ENCODE measurements at regions not wholly inside any gene's neighbourhood (a gene's known extent, or its start where the extent isn't known, plus 50 kb on each side); places are given as distances from the start of the nearest gene placed in this dataset.

DNA sequence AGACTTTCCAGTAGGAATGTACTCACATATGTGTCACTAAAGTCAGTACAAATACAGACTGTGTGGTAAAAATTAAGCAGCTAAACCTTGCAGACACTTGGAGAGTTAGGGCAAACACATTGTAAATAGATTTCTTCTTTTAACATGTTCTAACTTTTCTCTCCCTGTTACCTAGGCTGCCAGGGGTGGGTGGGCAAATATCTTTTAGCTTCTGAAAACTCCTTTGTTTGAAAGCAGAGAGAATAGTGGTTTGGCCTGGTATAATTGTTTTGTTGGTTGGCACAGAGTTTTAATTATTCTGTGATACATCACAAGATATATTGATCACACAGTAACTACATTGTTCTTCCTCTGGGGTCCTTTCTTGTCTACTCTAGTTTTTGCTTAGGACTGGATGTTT is 289.8 kb upstream of the DACH1 start:
- no peak for DNase-seq

DNA sequence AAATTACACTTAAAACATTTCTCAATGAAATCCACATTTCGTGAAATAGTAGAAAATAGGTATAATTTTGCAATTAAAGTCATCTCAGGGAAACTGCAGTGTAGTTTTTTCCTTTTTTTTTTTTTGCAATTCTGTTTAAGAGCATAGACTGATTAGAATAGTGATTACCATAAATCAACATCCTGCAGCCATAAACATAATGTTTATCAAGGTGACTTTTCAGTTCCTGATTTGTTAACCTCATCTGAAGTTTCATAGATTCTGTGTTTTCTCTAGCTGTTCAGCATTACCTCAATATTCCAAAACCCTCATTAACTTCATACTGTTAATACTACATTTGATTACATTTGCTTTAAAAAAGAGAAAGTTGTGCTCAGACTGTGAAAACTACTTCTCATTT is 286.3 kb upstream of the DACH1 start:
- DNase-seq = no peak

DNA sequence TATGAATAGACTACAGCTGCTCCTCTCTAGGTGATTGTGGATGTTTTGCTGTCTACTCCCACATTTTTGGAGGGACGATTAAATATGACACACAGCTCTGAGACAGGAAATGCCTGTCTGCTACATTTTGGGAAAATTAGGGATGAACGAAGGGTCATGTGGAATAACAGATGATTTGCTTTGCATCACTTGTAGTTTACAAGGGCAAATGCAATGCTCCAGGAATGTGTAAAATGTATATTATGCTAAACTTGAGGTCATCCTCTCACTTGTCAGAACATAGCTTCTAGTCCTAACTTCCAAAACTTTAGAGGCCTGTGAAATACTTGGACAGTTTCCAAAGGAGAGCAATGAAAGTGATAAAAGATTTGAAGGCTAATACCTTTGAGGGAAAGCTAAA is 284.2 kb upstream of the DACH1 start:
- no peak for DNase-seq

DNA sequence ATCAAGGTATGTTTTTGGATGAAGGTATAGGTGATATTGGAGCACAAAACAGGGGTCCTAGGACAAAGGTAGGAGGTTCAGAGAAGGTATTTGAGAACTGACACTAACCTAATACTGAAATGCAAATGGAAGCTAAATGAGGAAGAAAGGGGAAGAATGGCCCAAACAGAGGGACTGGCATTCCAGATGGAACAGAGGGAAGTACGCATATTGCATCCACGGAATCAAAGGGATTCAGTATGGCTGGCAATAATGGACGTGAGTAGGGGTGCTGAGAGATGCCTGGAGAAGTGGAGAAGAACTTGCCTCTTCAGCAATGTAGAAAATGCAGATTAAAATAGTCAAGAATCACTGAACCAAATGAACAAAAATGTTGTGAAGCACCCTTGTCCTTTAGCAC is 283.5 kb upstream of the DACH1 start:
- no peak for DNase-seq

DNA sequence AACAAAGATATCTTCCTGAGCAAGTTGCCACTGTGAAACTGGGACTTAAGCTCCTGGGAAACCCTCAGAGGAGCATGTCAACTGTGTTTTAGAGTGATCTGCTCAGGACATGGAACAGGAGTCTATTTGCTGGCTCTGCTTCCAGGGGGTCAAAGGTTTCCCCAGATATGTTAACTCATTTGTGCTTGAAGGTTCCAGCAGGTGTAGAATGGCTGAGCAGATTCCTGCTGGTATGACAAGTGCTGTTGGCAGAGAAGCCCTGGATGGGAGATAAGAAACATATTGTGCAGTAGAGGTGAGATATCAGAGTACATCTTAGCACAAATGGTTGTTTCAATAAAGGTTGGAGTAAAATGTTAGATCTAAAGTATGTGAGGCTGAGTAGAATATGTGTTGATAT is 282.7 kb upstream of the DACH1 start:
- DNase-seq = no peak

DNA sequence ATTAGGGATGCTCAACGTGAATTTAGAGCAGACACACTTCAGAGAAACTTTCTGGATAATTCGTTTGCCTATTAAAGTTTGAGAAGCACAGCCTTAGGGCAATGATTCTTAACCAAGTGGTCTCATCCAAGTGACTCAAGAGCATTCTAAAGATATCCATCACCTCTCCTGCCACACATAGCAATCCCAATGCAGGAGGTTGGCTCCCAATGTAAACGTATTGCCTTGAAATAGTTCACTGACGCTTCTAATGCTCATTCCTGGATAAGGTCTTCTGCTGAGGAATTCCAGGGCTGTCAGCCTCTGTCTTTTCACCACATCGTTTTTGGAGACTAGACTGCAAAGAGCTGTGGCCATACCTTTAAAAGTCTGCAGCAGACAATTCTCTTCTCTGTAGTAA is 279.8 kb upstream of the DACH1 start:
- no peak for DNase-seq

DNA sequence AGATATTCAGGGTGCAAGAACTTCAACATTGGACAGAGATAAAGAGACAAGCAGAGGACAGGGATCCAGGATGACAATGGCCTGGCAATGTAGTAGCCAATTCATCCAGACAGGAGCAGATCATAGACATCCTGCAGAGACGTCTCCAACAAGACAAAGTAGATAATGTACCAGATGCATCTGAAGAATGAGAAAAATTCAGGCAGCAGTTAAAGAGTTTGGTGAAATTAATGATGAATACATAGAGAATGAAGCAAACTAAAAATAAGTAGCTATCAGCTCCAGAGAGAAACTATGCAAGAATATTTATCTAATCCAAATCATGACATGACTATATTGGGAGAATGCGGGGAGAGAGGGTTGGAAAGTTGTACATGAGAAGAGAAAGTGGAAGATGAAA is 278.4 kb upstream of the DACH1 start:
- no peak for DNase-seq

DNA sequence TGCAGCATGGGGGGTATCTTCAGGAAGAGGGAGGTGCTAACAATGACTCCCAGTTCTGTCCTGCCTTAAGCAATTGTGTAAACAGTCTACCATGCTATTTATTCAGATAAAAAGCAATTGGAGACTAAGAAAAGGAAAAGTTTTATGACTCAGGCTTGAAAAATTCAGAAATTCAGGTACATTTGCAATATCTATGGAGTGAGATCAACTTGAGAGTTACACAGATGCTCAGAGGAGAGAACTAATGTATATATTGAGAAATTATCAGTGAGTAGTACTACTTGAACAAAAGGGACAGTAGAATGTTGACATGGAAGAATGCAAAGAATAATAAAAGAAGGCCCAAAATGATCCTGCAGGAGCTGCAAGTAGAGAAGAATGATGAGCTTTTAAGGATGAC is 277.6 kb upstream of the DACH1 start:
- no peak for DNase-seq

DNA sequence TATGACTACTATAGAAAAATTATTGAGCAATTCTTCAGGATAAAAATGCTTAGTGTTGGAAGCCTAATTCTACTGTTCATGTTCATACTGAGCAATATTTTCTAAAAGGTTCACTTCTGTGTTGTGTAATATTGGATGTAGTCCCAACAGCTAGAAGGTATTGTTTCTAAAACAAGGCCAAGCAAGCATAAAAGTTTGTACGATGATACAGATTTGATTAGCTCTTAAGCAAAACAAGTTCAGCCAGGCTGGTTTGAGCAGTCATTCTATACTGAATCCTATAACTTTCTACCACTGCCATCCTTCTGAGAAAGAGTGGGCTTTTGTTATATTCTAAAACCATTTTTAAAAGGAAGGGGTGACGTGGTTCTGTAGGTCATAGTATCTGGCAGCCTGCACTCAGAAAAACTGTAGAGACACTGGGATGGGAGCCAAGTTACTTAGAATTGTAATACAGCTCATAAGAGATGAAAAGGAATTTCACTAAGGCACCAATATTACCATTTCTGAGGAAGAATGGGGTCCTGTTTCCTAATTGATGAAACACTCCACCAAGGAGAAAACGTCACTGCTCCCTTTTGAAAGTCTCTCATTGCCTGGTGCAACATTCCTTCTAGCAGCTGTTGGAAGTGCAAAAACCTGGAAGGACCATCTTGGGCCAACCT is 275.0 kb upstream of the DACH1 start:
- no peak for DNase-seq

DNA sequence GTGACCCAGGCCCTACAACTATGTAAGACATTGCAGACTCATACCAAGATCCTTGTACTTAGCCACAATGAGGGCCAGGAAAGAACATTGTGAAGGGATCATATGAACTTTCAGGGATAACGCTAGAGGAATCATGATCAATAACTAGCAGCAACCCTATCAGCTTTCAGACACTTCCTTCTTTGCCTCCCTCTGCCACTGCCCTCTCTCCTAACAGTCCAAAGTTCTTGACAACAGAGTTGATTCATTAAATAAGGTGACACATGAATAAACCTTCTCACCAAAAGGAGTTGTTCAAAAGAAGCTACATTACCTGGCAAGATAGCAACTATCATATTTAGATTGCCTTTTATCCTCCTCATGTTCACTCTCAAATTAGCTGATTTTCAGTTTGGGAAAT is 272.2 kb upstream of the DACH1 start:
- DNase-seq = no peak

DNA sequence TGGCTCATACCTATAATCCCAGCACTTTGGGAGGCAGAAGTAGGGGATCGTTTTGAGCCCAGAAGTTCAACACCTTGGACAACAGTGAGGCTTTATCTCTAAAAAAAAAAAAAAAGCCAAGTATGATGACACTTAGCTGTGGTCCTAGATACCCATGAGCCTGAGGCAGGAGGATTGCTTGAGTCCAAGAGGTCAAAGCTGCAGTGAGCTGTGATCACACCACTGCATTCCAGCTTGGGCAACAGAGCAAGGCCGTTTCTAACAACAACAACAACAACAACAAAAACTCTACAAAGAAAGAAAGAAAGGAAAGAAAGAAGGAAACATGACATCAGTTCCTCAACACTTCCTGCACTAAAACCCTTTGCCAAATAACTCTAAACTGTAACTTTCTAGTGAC is 265.1 kb upstream of the DACH1 start:
- DNase-seq = no peak

DNA sequence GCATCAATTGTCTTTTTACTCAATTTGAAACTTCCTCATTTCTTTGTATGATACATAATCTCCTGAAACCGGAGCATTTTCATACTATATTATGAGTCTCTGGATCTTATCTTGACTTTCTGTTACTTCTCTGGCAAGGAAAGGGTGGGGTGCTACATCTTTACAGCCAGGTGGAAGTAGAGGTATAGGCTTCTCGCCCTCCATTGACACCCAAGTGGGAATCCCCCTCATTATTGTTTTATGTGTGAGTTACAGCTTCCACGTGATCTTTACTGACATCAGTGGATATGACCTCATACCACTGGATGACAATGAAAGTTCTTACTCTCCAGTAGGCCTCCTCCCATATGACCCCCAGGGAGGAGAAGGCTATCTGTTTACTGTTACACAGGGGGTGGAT is 262.1 kb upstream of the DACH1 start:
- no peak for DNase-seq

DNA sequence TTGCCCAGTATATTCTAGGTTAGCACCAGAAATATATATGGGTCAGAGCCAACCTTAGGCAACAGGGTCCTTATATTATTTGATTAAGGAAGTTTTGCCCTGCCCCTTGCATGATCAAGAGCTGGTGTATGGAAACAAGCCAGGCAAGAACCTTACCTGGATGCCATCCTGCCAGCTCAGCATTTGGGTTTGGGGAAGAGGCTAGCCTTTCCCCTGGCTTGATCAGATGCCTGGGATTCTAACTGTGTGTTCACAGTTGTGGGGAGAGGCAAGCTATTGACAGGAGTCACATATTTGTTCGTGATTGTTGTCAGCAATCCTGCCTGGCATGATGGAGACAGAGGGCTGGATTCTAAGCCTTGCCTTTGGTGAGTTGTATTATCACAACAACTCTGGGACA is 260.0 kb upstream of the DACH1 start:
- DNase-seq = no peak

DNA sequence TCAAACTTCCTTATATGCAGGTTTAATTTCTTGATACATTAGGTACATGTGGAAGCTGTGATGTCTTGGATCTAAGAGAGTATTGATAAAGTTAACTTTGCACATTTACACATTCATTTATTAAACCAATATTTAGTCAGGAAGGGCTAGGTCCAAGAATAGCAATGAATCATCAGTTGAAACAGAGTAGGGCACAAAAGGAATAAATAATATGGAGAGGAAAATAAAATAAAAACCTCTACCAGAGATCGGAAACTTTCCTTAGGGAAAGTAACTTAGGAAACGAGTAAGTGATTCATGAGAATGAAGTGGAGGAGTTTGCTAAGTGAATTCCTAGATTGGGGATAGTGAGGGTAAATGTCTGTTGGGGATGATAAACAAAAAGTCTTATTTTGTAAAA is 259.4 kb upstream of the DACH1 start:
- DNase-seq = no peak

DNA sequence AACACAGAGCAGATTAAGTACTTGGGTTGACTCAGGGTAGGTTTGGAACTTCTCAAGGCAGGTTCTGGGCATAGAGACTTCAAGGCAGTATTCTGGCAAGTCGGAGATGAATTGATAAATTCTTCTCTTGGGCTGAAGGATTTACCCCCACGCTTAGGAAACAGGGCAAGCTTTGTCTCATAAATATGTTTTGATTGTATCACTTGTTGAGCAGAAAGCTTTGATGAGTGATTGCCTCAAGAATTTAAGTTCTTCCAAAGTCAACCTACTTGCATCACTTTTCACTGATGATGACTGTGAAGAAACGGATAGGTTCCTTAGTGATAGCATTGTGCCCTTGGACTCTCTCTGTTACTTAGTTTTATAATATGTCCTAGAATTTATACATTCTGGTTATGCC is 258.6 kb upstream of the DACH1 start:
- DNase-seq = no peak

DNA sequence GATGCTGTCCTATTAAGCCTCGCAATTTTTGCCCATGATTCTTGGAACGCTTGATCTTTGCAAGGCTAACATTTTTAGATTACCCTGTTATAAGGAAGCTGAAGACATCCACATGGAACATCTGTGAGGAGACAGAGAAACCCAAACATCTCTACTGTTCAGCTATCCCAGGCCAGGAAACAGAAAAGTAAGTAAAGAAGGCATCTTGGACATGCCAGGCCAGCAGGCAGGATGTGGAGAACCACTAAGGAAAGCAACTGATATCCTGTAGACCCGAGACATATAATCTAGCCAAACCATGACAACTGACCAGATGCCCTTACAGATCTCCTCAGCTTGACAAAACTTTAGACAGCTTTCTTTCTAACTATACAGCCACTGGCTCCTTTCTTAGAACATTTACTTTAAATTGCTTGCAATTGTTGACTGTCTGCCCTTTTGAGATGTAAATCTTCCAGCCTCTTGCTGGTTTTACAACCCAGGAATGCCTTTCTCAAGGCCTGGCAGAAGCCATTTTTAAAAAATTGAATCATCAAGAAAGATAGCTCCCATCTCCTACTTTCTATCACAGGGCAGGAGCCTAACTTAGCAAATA is 255.8 kb upstream of the DACH1 start:
- DNase-seq = no peak

DNA sequence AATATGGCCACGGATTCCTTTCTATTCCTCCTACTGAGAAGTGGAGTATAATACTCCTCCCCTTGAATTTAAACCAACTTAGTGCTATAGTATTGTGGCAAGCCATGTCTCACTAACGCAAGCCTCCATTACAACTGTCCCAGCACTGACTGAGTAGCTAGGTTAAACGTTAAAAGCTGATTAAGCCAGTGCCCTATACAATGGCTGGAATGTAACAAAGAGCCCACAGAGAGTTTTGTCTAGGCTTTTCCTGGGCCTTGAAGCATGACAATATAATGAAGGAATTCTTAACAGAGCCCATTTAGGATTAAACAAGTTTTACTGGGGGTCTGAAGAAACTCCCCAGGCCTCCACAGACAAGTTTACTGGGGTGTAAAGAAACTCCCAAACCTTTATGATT is 254.5 kb upstream of the DACH1 start:
- no peak for DNase-seq

DNA sequence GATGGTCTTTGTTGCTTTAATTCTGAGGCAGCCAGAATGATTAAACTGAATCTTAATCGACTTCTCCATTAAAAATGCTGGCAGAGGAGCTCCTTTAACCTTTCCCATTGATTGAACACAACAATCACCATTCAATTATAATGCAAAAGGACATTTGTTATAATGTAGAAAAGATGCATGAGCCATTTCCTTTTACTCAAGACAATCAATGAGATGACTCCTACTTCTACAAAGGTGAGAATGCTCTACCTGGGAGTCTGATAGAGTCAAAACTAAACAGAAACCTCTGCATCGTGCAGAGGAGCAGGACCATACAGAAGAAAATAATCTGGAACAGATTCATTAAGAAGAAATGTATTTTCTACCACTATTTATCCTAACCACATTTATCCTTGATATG is 253.6 kb upstream of the DACH1 start:
- no peak for DNase-seq

DNA sequence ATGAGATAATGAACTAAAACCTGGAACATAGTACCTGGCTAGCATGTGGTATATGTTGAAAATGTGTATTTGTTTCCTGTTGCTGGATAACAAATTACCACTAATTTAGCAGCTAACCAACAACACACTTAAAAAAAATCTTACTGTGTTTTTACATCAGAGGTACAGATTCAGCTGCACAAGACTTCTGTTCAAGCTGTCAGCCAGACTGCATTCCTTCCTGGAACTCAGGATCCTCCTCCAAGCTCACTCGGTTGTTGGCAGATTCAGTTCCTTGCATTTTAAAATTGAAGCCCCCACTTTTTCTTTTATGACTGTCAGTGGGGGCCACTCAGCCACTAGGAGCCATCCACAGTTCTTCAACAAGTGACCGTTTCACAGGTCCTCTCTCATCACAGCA is 246.9 kb upstream of the DACH1 start:
- no peak for DNase-seq

DNA sequence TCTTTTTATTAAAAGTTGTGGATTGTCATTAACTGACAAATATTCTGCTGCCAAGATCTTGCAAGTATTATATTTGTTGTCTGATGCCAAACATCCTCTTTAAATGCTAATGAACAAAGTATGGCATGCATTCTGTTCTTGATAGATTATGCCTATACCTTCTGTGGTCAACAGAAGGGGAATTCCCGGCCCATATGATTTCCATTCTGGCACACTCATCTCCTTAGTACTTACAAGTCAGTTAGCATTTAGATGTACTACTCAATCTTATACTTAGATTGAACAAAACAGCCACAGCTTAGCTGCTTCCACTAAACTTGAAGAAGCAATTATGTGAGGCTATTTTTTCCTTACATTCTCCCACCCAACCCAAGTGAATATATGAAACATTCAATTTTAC is 246.1 kb upstream of the DACH1 start:
- no peak for DNase-seq

DNA sequence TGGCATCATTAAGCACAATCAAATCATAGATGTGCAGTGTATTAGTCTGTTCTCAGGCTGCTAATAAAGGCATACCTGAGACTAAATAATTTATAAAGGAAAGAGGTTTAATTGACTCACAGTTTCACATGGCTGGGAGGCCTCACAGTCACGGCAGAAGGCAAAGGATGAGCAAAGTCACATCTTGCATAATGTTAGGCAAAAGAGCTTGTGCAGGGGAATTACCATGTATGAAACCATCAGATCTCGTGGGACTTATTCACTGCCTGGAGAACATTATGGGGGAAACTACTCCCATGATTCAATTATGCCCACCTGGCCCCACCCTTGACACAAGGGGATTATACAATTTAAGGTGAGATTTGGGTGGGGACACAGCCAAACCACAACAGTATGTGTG is 245.2 kb upstream of the DACH1 start:
- no peak for DNase-seq

DNA sequence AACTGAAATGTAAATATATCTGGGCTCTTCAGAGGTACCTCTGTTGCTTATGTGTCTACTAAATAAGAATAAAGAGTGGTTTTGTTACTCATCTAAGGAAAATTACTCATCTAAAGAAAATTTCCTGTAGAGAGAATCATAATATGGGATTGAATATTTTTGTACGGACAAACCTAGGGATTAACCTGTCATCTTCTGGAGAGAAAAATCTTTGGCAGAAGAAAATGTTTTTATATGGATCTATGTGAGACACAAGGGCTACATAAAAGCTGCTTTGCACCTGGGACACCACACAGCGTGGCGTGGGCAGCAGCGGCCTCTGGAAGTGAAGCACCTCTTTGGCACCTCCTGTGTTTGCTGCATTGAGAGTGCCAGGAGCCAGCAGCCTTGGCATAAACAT is 242.9 kb upstream of the DACH1 start:
- peak in 1 of 2 experiments; percentile 3 for DNase-seq

DNA sequence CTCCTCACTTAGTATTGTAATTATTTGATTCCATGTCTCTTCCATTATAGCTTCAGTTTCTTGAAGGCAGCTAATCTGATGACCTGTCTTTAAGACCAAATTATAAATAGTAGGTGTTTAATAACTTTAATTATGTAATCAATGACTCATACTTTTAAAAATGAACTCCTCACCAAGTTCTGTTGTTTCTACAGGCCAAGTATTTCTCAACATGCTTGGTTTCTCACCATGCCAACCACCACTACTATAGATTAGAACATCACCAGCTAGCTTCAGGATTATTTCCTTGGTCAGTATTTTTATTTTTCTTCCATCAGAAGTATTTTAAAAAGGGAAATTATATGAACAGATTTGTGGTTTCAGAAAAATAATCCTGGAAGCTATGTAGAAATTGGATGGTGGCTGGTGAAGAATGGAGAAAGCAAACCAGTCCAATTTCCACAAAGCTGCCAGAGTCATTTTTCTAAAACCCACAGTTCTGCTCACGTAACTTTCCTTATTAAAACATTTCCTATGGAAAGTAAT is 237.7 kb upstream of the DACH1 start:
- no peak for DNase-seq

DNA sequence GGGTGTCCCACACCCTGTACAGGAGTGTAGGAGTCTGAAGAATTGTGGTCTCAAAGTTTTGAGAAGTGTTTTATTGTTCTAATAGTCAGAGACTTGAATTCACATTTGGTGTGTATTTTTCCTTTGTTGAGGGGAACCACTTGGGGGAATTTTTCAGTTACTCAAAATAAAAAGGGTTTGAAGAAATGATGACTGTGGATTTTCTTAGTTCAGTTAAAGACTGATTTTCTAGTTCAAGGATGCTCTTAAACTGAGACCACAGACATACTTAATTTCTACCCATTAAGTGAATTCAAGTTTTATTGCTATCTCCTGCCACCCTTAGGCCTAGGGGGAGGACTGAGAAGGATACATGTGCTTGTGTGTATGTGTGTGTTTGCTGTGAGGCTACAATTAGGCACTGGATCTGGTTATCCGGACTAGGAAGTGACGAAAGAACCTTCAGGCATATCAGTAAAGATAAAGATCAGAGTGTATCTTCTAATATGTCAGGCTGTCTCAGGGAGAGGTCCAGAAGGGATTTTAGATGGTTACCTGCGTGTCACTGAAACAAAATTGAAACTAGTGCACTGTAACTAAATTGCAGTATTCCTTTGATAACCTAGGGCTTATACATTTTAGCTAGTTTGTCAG is 234.9 kb upstream of the DACH1 start:
- no peak for DNase-seq

DNA sequence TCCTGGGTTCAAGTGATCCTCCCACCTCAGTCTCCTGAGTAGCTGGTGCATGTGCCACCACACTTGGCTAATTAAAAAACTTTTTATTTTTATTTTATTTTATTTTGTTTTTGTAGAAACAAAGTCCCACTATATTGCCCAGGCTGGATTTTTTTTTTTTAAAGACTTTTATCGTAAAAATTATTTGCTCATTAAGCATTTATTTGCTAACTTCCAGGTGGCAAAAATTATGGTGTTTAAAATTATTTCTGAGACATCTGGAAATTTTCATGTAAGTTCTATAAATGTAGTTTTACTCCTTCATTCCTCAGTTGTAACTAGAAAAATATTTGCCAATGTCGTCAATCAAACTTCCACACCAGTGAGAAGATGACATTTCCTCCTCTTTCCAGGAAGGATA is 233.3 kb upstream of the DACH1 start:
- no peak for DNase-seq
